OCI-LY3 (cell line): ENCODE measurements at regions not wholly inside any gene's neighbourhood (a gene's known extent, or its start where the extent isn't known, plus 50 kb on each side); places are given as distances from the start of the nearest gene placed in this dataset.
"Not testable (repeated sequence)": the region's sequence is repeated elsewhere in the genome, so short reads cannot be mapped to it uniquely, and the experiment has no call there.

Experiments used
- H2AFZ ChIP-seq: fragments of 200-600, 300-600 bp; shearing (Covaris generic); 2 replicates; pipeline ENCODE4 v1.6.0; 2014; ENCODE audit warnings: antibody characterized with exemption, low read depth, low read length
- H3K27ac ChIP-seq: fragments of 200-600, 300-600 bp; sonication (generic); 2 replicates; pipeline ENCODE4 v1.5.1; 2014; ENCODE audit warnings: mild to moderate bottlenecking, low read length, moderate library complexity, mixed read lengths
- H3K27me3 ChIP-seq: fragments of 200-600, 300-600 bp; sonication (generic); 2 replicates; pipeline ENCODE4 v1.6.1; 2014; ENCODE audit warnings: low read depth, low read length, mixed read lengths
- H3K36me3 ChIP-seq: fragments of 200-600, 300-600 bp; sonication (generic); replicated peaks from 2 replicates; pipeline ENCODE3; 2014; ENCODE audit warnings: low read depth, low read length, mixed read lengths
- H3K4me1 ChIP-seq: fragments of 300-600, 200-600 bp; sonication (generic); 2 replicates; pipeline ENCODE4 v1.6.1; 2014; ENCODE audit warnings: low read length, mixed read lengths
- H3K4me2 ChIP-seq: fragments of 200-600, 300-600 bp; sonication (generic); 2 replicates; pipeline ENCODE4 v1.6.1; 2014; ENCODE audit warnings: low read length, mixed read lengths
- H3K4me3 ChIP-seq: fragments of 300-600, 200-600 bp; sonication (generic); 2 replicates; pipeline ENCODE4 v1.5.1; 2014; ENCODE audit warnings: antibody characterized with exemption, mild to moderate bottlenecking, low read length, moderate library complexity
- H3K79me2 ChIP-seq: fragments of 300-600, 200-600 bp; shearing (Covaris generic); 2 replicates; pipeline ENCODE4 v1.6.1; 2014; ENCODE audit warnings: mild to moderate bottlenecking, low read length, mixed read lengths
- H3K9ac ChIP-seq: fragments of 300-600, 200-600 bp; shearing (Covaris generic); 2 replicates; pipeline ENCODE4 v1.6.0; 2014; ENCODE audit warnings: mild to moderate bottlenecking, low read length, moderate library complexity
- H3K9me3 ChIP-seq: fragments of 200-600, 300-600 bp; shearing (Covaris generic); 2 replicates; pipeline ENCODE4 v1.6.1; 2014; ENCODE audit warnings: low read length, mixed read lengths; ENCODE audit not compliant: insufficient read depth
- H4K20me1 ChIP-seq: fragments of 200-600, 300-600 bp; sonication (generic); 2 replicates; pipeline ENCODE4 v1.6.1; 2016; ENCODE audit warnings: low read length, mixed read lengths; ENCODE audit not compliant: insufficient read depth
- CTCF ChIP-seq: fragments of 200-600, 300-600 bp; sonication (generic); IDR thresholded peaks from 2 replicates; pipeline ENCODE4 v1.5.1; 2014; ENCODE audit warnings: antibody characterized with exemption, low read length, low read depth
- EZH2phosphoT487 ChIP-seq: fragments of 200-600 bp; shearing (Covaris generic); IDR thresholded peaks from 2 replicates; pipeline ENCODE4 v1.6.1; 2018; ENCODE audit warnings: antibody characterized with exemption, mixed run types, low read depth

- H3K4me2 ChIP-seq = no peak overlapping the region
- no peaks in the 10 kb centered on the region for H3K36me3 ChIP-seq
- no peak for TF ChIP-seq EZH2phosphoT487
- TF ChIP-seq CTCF = no peak
- no peaks in the 10 kb centered on the region for H4K20me1 ChIP-seq
- H3K27me3 ChIP-seq = peaks cover under 1% of the 10 kb centered on the region; the same call in 1 of the 2 replicates
- no peaks in the 10 kb centered on the region for H3K4me1 ChIP-seq
- no peaks in the 10 kb centered on the region; the same call in 1 of the 2 replicates for H3K9me3 ChIP-seq
- no peak overlapping the region for H3K27ac ChIP-seq
- no peaks in the 10 kb centered on the region for H3K79me2 ChIP-seq
- no peak overlapping the region for H3K9ac ChIP-seq
- H2AFZ ChIP-seq = no peak overlapping the region
- no peak overlapping the region for H3K4me3 ChIP-seq
These were observed 400.0 kb upstream of the LCORL start for GRCh38 chr4:18421519-18421918.

GRCh38 chr4:18419780-18420179 is 398.2 kb upstream of the LCORL start:
- Histone ChIP-seq H3K4me2 (no peak overlapping the region), H2AFZ (no peak overlapping the region), H3K27ac (no peak overlapping the region), H3K4me1 (no peaks in the 10 kb centered on the region), H3K9me3 (no peaks in the 10 kb centered on the region; the same call in 1 of the 2 replicates), H3K9ac (no peak overlapping the region), H3K4me3 (no peak overlapping the region), H3K36me3 (no peaks in the 10 kb centered on the region), H3K27me3 (peaks cover 9% of the 10 kb centered on the region; the same call in 1 of the 2 replicates), H4K20me1 (no peaks in the 10 kb centered on the region), H3K79me2 (no peaks in the 10 kb centered on the region)
- no peak for TF ChIP-seq CTCF

- H3K79me2 ChIP-seq, H2AFZ ChIP-seq, H3K36me3 ChIP-seq, H3K9me3 ChIP-seq, H3K27ac ChIP-seq, H3K9ac ChIP-seq, H3K4me3 ChIP-seq, H4K20me1 ChIP-seq, H3K4me1 ChIP-seq, H3K4me2 ChIP-seq: not testable (repeated sequence)
- peaks cover 11% of the 10 kb centered on the region for H3K27me3 ChIP-seq
These were observed 396.8 kb upstream of the LCORL start for GRCh38 chr4:18418195-18418898.

- not testable (repeated sequence) for H3K9me3 ChIP-seq, H3K36me3 ChIP-seq, H3K4me1 ChIP-seq, H3K27ac ChIP-seq, H2AFZ ChIP-seq, H3K79me2 ChIP-seq, H3K9ac ChIP-seq, H4K20me1 ChIP-seq, H3K4me3 ChIP-seq, H3K4me2 ChIP-seq
- H3K27me3 ChIP-seq = peaks cover 18% of the 10 kb centered on the region
These were observed 396.1 kb upstream of the LCORL start for GRCh38 chr4:18417651-18418050.

- Histone ChIP-seq H3K4me1 (peaks cover 28% of the 10 kb centered on the region), H3K4me2 (no peak overlapping the region), H3K27ac (no peak overlapping the region), H4K20me1 (no peaks in the 10 kb centered on the region), H3K9me3 (0 out of 2 replicates have a peak, but pooled peaks cover 8% of the 10 kb centered on the region), H3K27me3 (peaks cover 40% of the 10 kb centered on the region), H3K36me3 (no peaks in the 10 kb centered on the region), H2AFZ (no peak overlapping the region), H3K79me2 (no peaks in the 10 kb centered on the region), H3K9ac (no peak overlapping the region), H3K4me3 (no peak overlapping the region)
- TF ChIP-seq EZH2phosphoT487 (no peak), CTCF (no peak)
These were observed 384.7 kb upstream of the LCORL start for GRCh38 chr4:18406264-18406663.
